NCI-H2227 (cell line): ENCODE measurements at regions not wholly inside any gene's neighbourhood (a gene's known extent, or its start where the extent isn't known, plus 50 kb on each side); places are given as distances from the start of the nearest gene placed in this dataset.
"Not testable (repeated sequence)": the region's sequence is repeated elsewhere in the genome, so short reads cannot be mapped to it uniquely, and the experiment has no call there.

Experiments used
- DNase-seq: peaks from one replicate; lab custom pipeline; 2025; ENCODE audit not compliant: unreplicated experiment; lab: John Stamatoyannopoulos, UW

DNA sequence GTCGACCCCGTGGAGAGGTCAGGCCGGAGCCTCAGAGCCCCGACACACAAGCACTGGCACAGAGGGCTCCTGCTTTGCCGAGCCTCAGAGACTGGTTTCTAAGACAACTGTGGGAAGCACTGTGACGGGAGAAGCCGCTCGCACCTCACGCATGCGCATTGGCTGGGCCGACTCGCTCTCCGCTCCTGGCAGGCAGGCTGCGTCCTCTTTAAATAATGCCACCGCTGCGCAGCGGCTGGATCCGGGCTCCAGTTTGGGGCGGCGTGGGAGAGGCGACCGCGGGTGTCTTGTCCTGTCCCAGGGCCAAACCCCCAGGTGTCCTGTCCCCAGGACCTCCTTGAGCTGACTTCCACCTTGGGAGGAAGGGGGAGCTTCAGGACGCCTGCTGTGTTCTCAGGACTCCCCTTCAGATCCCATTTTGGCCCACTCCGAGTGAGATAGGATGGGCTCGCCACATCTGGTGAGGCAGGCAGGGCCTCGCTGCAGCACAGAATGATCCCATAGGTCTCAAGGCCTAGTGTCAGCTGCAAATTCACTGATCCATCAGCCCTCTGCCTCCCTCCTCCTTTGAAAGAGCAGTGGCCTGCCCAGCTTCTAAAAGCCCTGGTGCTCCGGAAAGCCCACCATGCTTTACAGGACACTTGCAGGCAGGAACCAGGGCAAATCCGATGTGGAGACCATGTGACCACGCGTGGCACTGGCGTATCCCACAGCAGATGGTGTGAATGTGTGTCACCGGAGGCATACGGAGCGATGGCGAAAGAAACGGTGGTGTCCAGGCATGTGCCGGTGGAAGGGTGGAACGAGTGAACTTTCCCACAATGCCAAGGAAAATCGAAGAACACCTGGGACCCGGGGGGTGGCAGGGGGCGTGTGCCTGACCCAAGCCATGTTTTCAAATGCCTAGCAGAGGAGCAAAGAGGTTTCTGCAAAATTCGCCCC lies 169.3 kb upstream of the ZNF337 start:
- peak; percentile 87 for DNase-seq

GRCh38 chr20:25864963-25865714 lies 168.5 kb upstream of the ZNF337 start:
- DNase-seq, result not testable (repeated sequence)

GRCh38 chr20:25864326-25864962 lies 167.8 kb upstream of the ZNF337 start:
- no peak for DNase-seq

- DNase-seq, result peak; percentile 57
These were observed 167.1 kb upstream of the ZNF337 start for GRCh38 chr20:25863536-25864325.

GRCh38 chr20:25862967-25863530 lies 166.4 kb upstream of the ZNF337 start:
- DNase-seq, result peak; percentile 94

DNA sequence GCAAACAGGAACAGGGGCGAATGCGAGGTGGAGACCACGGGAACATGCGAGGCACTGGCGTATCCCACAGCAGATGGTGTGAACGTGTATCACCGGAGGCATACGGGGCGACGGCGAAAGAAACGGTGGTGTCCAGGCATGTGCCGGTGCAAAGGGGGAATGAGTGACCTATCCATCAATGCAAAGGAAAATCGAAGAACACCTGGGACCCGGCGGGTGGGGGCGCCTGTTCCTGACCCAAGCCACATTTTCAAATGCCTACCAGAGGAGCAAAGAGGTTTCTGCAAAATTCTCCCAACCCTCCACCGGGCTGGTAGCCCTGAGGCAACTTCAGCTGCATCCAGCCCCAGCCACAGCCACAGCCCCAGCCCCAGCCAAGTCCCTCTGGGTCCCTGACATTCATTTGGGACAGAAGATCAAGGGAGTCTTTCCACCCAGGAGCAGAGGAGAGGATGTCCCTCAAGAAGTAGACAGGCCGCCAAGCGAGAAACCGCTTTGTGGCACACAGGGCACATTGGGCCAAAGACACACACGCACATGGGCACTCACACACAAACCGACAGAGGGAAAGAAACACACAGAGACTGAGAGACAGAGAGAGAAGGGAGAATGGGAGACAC lies 164.0 kb upstream of the ZNF337 start:
- no peak for DNase-seq

GRCh38 chr20:25859649-25860530 lies 163.2 kb upstream of the ZNF337 start:
- DNase-seq, result peak; percentile 91

DNA sequence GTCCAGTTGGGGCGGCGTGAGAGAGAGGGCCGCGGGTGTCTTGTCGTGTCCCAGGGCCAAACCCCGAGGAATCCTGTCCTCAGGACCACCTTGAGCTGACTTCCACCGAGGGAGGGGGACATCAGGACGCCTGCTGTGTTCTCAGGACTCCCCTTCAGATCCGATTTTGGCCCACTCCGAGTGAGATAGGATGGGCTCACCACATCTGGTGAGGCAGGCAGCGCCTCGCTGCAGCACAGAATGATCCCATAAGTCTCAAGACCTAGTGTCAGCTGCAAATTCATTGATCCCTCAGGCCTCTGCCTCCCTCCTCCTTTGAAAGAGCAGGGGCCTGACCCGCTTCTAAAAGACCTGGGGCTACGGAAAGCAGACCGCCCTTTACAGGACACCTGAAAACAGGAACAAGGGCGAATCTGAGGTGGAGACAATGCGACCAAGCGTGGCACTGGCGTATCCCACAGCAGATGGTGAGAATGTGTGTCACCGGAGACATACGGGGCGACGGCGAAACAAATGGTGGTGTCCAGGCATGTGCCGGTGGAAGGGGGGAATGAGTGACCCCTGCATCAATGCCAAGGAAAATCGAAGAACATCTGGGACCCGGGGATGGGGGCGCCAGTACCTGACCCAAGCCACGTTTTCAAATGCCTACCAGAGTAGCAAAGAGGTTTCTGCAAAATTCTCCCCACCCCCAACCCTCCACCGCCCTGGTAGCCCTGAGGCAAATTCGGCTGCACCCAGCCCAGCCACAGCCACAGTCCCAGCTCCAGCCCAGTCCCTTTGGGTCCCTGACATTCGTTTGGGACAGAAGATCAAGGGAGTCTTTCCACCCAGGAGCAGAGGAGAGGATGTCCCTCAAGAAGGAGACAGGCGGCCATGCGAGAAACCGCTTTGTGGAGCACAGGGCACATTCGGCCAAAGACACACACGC lies 162.1 kb upstream of the ZNF337 start:
- no peak for DNase-seq

DNA sequence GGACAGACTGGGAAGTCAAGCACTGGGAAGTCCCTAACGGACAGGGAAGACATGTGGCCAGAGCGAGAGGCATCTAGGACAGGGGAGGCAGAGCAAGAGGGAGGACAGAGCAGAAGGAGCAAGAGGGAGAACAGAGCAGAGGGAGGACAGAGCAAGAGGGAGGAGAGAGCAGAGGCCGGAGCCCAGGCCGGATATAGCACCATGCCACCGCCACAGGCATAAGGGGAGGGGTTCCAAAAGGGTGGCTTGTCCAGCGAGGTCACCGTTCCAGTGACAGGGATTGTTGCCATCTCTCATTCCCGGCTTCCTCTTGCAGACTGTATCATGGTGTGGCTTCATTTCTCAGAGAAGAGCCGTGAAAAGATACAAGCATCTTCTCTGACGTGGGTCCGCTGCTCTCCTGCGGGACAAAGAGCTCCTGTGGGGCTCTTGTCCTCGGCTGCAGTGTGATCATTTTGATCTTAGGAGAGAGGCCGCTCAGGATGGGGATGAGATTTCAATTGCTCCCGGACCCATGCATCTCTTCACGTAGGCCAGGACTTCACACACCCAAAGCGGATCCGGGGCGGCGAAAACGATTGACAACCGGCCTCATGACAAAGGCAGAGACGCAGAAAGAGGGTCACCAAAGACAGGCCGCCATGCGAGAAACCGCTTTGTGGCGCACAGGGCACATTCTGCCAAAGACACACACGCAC lies 160.6 kb upstream of the ZNF337 start:
- not testable (repeated sequence) for DNase-seq

- DNase-seq, result no peak
These were observed 159.7 kb upstream of the ZNF337 start for GRCh38 chr20:25856256-25856884.

DNA sequence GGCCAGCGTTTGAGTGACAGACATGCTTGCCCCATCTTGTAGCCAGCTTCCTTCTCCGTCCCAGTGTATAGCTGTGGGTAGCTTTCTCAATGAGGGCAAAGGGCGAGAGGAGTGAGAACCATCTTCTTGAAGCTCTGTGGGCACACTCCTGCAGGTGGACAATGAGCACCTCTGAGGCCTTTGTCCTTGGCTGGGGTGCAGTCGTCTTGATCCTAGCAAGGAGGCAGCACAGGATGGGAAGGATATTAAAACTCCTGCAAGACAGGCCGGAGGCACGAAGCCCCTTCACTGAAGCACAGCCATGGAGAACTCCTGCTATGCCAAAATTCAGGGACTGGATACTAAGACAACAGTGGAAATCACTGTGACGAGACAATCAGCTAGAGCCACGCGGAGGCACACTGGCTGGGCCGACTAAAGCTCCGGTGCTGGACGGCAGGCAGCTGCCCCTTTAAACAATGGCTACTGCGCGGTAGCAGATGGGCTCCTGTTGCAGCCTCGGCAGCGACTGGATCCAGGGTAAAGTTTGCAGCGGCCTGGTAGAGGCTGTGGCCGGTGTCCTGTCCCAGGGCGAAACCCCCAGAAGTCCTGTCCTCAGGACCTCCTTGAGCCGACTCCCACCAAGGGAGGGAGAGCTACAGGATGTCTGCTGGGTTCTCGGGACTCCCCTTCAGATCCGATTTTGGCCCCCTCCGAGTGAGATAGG lies 159.0 kb upstream of the ZNF337 start:
- not testable (repeated sequence) for DNase-seq

GRCh38 chr20:25854666-25855065 lies 158.0 kb upstream of the ZNF337 start:
- not testable (repeated sequence) for DNase-seq

DNA sequence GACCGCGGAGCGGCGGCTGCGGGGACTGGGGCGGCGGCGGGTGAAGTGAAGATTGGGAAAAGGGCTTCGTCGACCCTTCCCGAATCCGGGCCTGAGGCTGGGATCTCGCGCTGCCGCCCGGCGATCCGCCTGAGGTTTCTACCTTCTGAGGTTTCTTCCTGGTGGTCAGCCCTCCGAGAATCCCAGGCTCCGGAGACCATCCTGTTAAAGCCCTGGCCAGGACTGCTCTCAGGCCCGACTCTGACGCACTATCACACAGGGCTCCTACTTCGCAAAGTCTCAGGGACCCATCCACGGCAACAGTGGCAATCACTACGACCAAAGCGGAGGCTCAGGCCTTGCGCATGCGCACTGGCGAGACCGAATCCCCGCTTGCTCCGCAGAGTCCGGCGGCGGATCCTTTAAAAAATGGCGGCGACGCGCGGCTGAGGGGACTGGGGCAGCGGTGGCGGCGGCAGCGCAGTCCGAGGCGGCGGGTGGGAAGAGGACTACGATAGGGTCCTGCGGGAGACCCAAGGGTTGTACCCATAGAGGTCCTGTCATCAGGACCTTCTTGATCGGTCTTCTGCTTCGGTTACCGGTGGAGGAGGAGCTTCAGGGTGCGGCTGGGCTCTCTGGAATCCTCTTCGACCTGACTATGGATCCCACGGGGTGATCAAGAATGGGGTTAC lies 157.2 kb upstream of the ZNF337 start:
- peak; percentile 94 for DNase-seq

DNA sequence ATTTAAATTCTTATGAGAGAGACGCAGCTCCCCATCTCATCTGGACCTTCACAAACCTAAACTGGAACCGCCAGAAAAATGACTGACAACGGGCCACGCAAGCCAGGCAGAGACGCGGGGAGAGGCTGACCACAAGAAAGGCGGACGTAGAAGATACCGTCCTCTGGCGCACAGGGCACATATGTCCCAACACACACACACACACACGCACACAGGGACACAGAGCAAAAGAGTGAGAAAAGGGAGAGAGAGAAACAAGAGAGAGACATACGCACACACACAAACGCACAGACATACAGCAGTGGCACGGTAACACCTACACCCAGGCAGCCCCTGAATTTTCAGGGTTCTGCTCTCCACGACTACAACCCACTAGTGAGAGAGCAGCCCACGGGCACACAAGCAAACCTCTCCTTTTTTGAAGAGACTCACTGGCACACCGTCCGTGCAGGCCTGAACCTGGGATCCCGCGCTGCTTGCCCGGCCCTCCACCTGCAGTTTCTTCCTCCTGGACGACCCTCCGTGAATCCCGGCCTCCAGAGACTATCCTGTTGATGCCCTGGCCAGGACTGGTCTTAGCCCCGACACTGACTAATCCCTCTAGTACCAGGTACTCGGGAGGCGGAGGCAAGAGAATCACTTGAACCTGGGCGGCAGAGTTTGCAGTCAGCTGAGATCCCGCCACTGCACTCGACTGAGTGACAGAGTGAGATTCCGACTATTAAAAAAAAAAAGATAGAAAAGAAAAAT lies 156.5 kb upstream of the ZNF337 start:
- DNase-seq, result peak; percentile 40

DNA sequence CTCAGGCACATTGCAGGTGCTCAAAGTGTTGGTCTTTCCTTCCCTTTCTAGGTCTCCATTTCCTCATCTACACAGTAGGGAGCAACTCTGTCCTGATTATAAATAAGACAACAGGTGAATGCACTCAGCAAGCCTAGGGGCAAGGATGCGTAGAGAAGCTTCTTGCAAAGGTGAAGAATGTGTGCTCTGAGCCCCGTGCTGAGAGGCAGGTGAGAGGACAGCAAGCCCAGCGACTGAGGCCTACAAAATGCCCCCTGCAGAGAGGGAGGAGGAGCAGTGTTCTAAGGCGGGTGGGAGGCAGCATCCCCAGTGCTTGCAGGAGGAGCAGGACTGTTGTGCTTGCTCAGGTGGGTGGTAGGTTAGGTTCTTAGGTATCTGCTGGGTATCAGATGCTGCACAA lies 153.5 kb upstream of the ZNF337 start:
- not testable (repeated sequence) for DNase-seq
